ENCODE measurements at regions not wholly inside any gene's neighbourhood (a gene's known extent, or its start where the extent isn't known, plus 50 kb on each side); places are given as distances from the start of the nearest gene placed in this dataset.
"Not testable (repeated sequence)": the region's sequence is repeated elsewhere in the genome, so short reads cannot be mapped to it uniquely, and the experiment has no call there.

GRCh38 chr6:112439432-112439831 is 92.3 kb downstream of the RFPL4B start:
- Mint-ChIP-seq H3K27me3 (ENCODE audit: insufficient read depth) (no peaks in the 10 kb centered on the region), H3K9me3 (no peaks in the 10 kb centered on the region), H3K4me3 (no peak overlapping the region), H3K36me3 (ENCODE audit: low read depth) (no peaks in the 10 kb centered on the region), H3K27ac (no peak overlapping the region), H3K4me1 (ENCODE audit: low read depth) (peaks cover 14% of the 10 kb centered on the region; the same call in 1 of the 2 replicates)
- no peak for TF ChIP-seq CTCF (IDR thresholded peaks at IDR 0.05)
- no peak for DNase-seq

- H3K36me3 Mint-ChIP-seq (ENCODE audit: low read depth): no peaks in the 10 kb centered on the region
- H3K4me3 Mint-ChIP-seq: no peak overlapping the region
- H3K27ac Mint-ChIP-seq: no peak overlapping the region
- no peak for TF ChIP-seq CTCF (IDR thresholded peaks at IDR 0.05)
- peaks cover 14% of the 10 kb centered on the region; the same call in 1 of the 2 replicates for H3K4me1 Mint-ChIP-seq (ENCODE audit: low read depth)
- DNase-seq: no peak
- H3K27me3 Mint-ChIP-seq (ENCODE audit: insufficient read depth): no peaks in the 10 kb centered on the region
- H3K9me3 Mint-ChIP-seq: no peaks in the 10 kb centered on the region
Observed at GRCh38 chr6:112441607-112442006, 94.5 kb downstream of the RFPL4B start.

- no peak overlapping the region for H3K4me3 Mint-ChIP-seq
- DNase-seq: peak; percentile 16
- H3K36me3 Mint-ChIP-seq (ENCODE audit: low read depth): no peaks in the 10 kb centered on the region
- H3K4me1 Mint-ChIP-seq (ENCODE audit: low read depth): peaks cover 9% of the 10 kb centered on the region; the same call in 1 of the 2 replicates
- 0 out of 2 replicates have a peak, but pooled peaks cover 2% of the 10 kb centered on the region for H3K27me3 Mint-ChIP-seq (ENCODE audit: insufficient read depth)
- no peaks in the 10 kb centered on the region for H3K9me3 Mint-ChIP-seq
- no peak overlapping the region; the same call in 1 of the 2 replicates for H3K27ac Mint-ChIP-seq
- TF ChIP-seq CTCF (IDR thresholded peaks at IDR 0.05): no peak
Observed at GRCh38 chr6:112443179-112444065, 96.3 kb downstream of the RFPL4B start.

GRCh38 chr6:112448786-112449185 is 101.7 kb downstream of the RFPL4B start:
- H3K9me3 Mint-ChIP-seq: not testable (repeated sequence)

GRCh38 chr6:112450663-112451062 is 103.5 kb downstream of the RFPL4B start:
- H3K36me3 Mint-ChIP-seq (ENCODE audit: low read depth): no peaks in the 10 kb centered on the region; the same call in 1 of the 2 replicates
- peaks cover 2% of the 10 kb centered on the region; the same call in 1 of the 2 replicates for H3K27me3 Mint-ChIP-seq (ENCODE audit: insufficient read depth)
- no peaks in the 10 kb centered on the region for H3K4me1 Mint-ChIP-seq (ENCODE audit: low read depth)
- no peak for DNase-seq
- no peak overlapping the region for H3K27ac Mint-ChIP-seq
- TF ChIP-seq CTCF (IDR thresholded peaks at IDR 0.05): no peak
- no peaks in the 10 kb centered on the region; the same call in 1 of the 2 replicates for H3K9me3 Mint-ChIP-seq
- no peak overlapping the region for H3K4me3 Mint-ChIP-seq

More at GRCh38 chr6:112448786-112449185, 101.7 kb downstream of the RFPL4B start:
- H3K4me1 Mint-ChIP-seq (ENCODE audit: low read depth); H3K27ac Mint-ChIP-seq; H3K36me3 Mint-ChIP-seq (ENCODE audit: low read depth); H3K27me3 Mint-ChIP-seq (ENCODE audit: insufficient read depth); DNase-seq; H3K4me3 Mint-ChIP-seq: not testable (repeated sequence)

GRCh38 chr6:112457886-112458285 is 110.8 kb downstream of the RFPL4B start:
- no peaks in the 10 kb centered on the region for H3K9me3 Mint-ChIP-seq
- H3K4me1 Mint-ChIP-seq (ENCODE audit: low read depth): peaks cover 8% of the 10 kb centered on the region
- no peaks in the 10 kb centered on the region; the same call in 1 of the 2 replicates for H3K27me3 Mint-ChIP-seq (ENCODE audit: insufficient read depth)
- H3K27ac Mint-ChIP-seq: no peak overlapping the region
- DNase-seq: peak; percentile 5
- no peaks in the 10 kb centered on the region for H3K36me3 Mint-ChIP-seq (ENCODE audit: low read depth)
- H3K4me3 Mint-ChIP-seq: no peak overlapping the region
- no peak for TF ChIP-seq CTCF (IDR thresholded peaks at IDR 0.05)

Data from HFFc6 (cell line).